ENCODE measurements at regions not wholly inside any gene's neighbourhood (a gene's known extent, or its start where the extent isn't known, plus 50 kb on each side); places are given as distances from the start of the nearest gene placed in this dataset.
"Not testable (repeated sequence)": the region's sequence is repeated elsewhere in the genome, so short reads cannot be mapped to it uniquely, and the experiment has no call there.

GRCh38 chr9:135173066-135173465, 85.6 kb downstream of the OLFM1 start:
- no peak for DNase-seq (ENCODE audit: low read depth)

GRCh38 chr9:135174248-135174647, 86.8 kb downstream of the OLFM1 start:
- DNase-seq (ENCODE audit: low read depth), result no peak

- no peak for DNase-seq (ENCODE audit: low read depth)
Measured at GRCh38 chr9:135174981-135175380, 87.5 kb downstream of the OLFM1 start.

- DNase-seq (ENCODE audit: low read depth), result no peak
Measured at GRCh38 chr9:135176284-135176683, 88.8 kb downstream of the OLFM1 start.

- not testable (repeated sequence) for DNase-seq (ENCODE audit: low read depth)
Measured at GRCh38 chr9:135177562-135177961, 90.1 kb downstream of the OLFM1 start.

- DNase-seq (ENCODE audit: low read depth), result no peak
Measured at GRCh38 chr9:135178498-135178897, 91.0 kb downstream of the OLFM1 start.

- no peak for DNase-seq (ENCODE audit: low read depth)
Measured at GRCh38 chr9:135179041-135179440, 91.6 kb downstream of the OLFM1 start.

- DNase-seq (ENCODE audit: low read depth), result no peak
Measured at GRCh38 chr9:135179976-135180375, 92.5 kb downstream of the OLFM1 start.

GRCh38 chr9:135180586-135180985, 93.1 kb downstream of the OLFM1 start:
- DNase-seq (ENCODE audit: low read depth), result no peak

GRCh38 chr9:135181336-135181735, 93.9 kb downstream of the OLFM1 start:
- no peak for DNase-seq (ENCODE audit: low read depth)

GRCh38 chr9:135181841-135182240, 94.4 kb downstream of the OLFM1 start:
- DNase-seq (ENCODE audit: low read depth), result not testable (repeated sequence)

- DNase-seq (ENCODE audit: low read depth), result no peak
Measured at GRCh38 chr9:135183069-135183468, 95.6 kb downstream of the OLFM1 start.

GRCh38 chr9:135183528-135184180, 96.2 kb downstream of the OLFM1 start:
- no peak for DNase-seq (ENCODE audit: low read depth)

GRCh38 chr9:135184181-135185053, 96.9 kb downstream of the OLFM1 start:
- DNase-seq (ENCODE audit: low read depth), result no peak

- DNase-seq (ENCODE audit: low read depth), result no peak
Measured at GRCh38 chr9:135185060-135185459, 97.6 kb downstream of the OLFM1 start.

- no peak for DNase-seq (ENCODE audit: low read depth)
Measured at GRCh38 chr9:135186248-135187164, 99.0 kb downstream of the OLFM1 start.

- DNase-seq (ENCODE audit: low read depth), result no peak
Measured at GRCh38 chr9:135187365-135187764, 99.9 kb downstream of the OLFM1 start.

- DNase-seq (ENCODE audit: low read depth), result no peak
Measured at GRCh38 chr9:135188681-135189151, 101.2 kb downstream of the OLFM1 start.

GRCh38 chr9:135189497-135189896, 102.0 kb downstream of the OLFM1 start:
- no peak for DNase-seq (ENCODE audit: low read depth)

GRCh38 chr9:135190789-135191577, 103.5 kb downstream of the OLFM1 start:
- no peak for DNase-seq (ENCODE audit: low read depth)

GRCh38 chr9:135192686-135193085, 105.2 kb downstream of the OLFM1 start:
- no peak for DNase-seq (ENCODE audit: low read depth)

Measured in activated T-cell treated with anti-CD3 and anti-CD28 coated beads for 48 hours (primary cell).